Superior temporal gyrus (tissue), 1 donor: ENCODE measurements at regions not wholly inside any gene's neighbourhood (a gene's known extent, or its start where the extent isn't known, plus 50 kb on each side); places are given as distances from the start of the nearest gene placed in this dataset.

Source experiments
- DNase-seq: peaks from one replicate; pipeline ENCODE4 v3.0.0-alpha.2; 2016; ENCODE audit errors: extremely low spot score

GRCh38 chr9:88077071-88077617, 61.1 kb downstream of the SPATA31C2 start:
- no peak for DNase-seq

- peak; percentile 65 for DNase-seq
Measured at GRCh38 chr9:88076286-88077070, 61.8 kb downstream of the SPATA31C2 start.

- DNase-seq: peak; percentile 28
Measured at GRCh38 chr9:88075966-88076285, 62.3 kb downstream of the SPATA31C2 start.

- DNase-seq: no peak
Measured at GRCh38 chr9:88075506-88075905, 62.8 kb downstream of the SPATA31C2 start.

GRCh38 chr9:88074931-88075330, 63.3 kb downstream of the SPATA31C2 start:
- DNase-seq: no peak

GRCh38 chr9:88072831-88073375, 65.4 kb downstream of the SPATA31C2 start:
- no peak for DNase-seq

- DNase-seq: no peak
Measured at GRCh38 chr9:88071331-88071730, 66.9 kb downstream of the SPATA31C2 start.

- DNase-seq: no peak
Measured at GRCh38 chr9:88065619-88066018, 72.7 kb downstream of the SPATA31C2 start.

- DNase-seq: no peak
Measured at GRCh38 chr9:88064554-88064953, 73.7 kb downstream of the SPATA31C2 start.

- no peak for DNase-seq
Measured at GRCh38 chr9:88060746-88061145, 77.5 kb downstream of the SPATA31C2 start.

GRCh38 chr9:88059469-88059868, 78.8 kb downstream of the SPATA31C2 start:
- no peak for DNase-seq

GRCh38 chr9:88056876-88057275, 81.4 kb downstream of the SPATA31C2 start:
- no peak for DNase-seq

- no peak for DNase-seq
Measured at GRCh38 chr9:88053856-88054501, 79.6 kb upstream of the CDK20 start.

- no peak for DNase-seq
Measured at GRCh38 chr9:88052321-88052965, 78.1 kb upstream of the CDK20 start.

GRCh38 chr9:88051138-88051537, 76.8 kb upstream of the CDK20 start:
- no peak for DNase-seq

GRCh38 chr9:88049677-88050307, 75.5 kb upstream of the CDK20 start:
- DNase-seq: no peak

- no peak for DNase-seq
Measured at GRCh38 chr9:88046542-88046941, 72.2 kb upstream of the CDK20 start.

GRCh38 chr9:88045686-88046085, 71.4 kb upstream of the CDK20 start:
- DNase-seq: no peak

GRCh38 chr9:88044200-88044599, 69.9 kb upstream of the CDK20 start:
- DNase-seq: no peak

- no peak for DNase-seq
Measured at GRCh38 chr9:88043647-88044046, 69.3 kb upstream of the CDK20 start.

- peak; percentile 53 for DNase-seq
Measured at GRCh38 chr9:88041447-88041846, 67.1 kb upstream of the CDK20 start.

GRCh38 chr9:88037285-88037845, 63.0 kb upstream of the CDK20 start:
- no peak for DNase-seq
